ENCODE measurements at regions not wholly inside any gene's neighbourhood (a gene's known extent, or its start where the extent isn't known, plus 50 kb on each side); places are given as distances from the start of the nearest gene placed in this dataset.

GRCh38 chr3:146827836-146828235 lies 222.7 kb upstream of the PLSCR5 start:
- no peak for DNase-seq

DNA sequence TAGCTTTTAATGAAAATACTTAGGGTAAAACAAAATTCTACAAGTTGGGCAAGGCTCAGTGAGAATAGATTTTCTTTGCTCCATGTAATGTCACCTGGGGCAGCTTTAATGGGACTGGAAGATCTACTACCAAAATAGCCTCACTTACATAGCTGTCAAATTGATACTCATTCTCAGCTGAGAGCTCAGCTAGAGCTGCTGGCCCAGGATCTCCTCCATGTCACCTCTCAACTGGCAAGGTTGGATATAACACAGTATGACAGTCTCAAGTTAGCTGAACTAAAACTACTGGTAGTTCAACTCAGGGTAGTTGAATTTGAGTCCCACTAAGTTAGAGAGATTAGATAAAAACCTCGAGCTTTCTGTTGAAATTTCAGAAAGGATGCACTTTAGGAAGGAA lies 218.5 kb upstream of the PLSCR5 start:
- no peak for DNase-seq

DNA sequence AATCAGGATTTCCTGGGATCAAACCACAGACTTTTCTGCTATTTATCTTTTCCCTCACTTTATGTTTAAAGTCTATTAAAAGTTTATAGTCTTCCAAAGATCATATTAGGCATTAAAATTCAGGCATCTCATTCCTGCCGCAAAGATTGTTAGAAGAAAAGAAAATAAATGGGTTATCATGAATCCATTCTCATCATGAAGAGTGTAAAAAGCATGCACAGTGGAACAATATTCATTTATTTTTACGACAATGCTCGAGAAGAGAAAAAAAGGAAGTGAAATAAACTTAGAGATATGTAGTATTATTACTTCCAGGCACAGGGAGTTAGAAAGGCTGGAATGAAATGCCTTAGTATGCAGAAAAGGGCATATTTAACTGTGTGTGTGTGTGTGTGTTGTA lies 213.7 kb upstream of the PLSCR5 start:
- no peak for DNase-seq

DNA sequence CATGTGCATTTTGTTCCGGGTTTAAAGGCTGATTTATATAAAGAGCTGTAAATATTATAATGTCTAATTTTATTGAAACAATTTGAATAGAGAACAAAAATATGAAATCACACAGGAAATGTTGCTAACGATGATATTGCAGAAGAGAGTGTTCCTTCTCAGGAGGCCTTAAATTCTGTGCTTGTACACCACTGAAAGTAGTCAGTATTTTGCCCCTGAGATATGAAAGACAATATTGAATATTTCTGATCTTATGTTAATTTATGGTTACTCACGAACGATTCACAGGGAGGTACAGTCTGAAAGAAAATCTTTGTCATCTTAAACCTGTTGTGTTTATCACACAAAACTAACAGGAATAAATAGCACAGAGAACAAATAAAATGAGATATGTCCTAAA lies 213.2 kb upstream of the PLSCR5 start:
- no peak for DNase-seq

GRCh38 chr3:146817704-146818103 lies 212.6 kb upstream of the PLSCR5 start:
- no peak for DNase-seq

DNA sequence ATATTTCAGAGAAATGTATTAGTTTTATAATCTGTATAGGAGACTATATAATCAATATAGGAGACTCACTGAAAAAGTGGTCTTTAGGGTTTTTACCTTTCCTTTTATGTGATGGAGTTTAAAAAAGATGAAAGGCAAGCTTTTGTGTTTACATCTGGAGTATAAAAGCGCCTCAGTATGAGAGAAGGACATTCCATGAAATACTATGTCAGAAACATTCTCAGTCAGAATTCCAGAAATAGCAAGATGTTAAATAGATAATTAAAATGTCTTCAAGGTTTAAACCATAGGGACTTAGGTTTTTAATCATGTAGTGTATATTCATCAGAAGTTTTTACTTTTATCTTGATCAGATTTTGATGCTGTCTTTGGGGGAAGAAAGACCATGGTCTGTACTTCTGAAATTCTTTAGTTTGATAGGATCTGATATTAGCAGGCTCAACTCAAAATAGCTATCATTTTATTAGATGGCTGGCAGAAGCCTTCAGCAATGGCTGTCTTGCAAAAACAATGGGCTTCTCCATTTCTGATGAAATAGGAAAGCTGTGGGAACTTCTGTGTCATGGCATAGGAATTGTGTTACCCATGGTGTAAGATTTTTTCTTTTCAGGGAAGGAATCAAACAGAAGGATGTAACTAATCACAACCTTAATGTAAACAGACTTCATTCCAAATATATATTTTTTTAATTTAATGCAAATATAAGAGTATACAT lies 209.6 kb upstream of the PLSCR5 start:
- no peak for DNase-seq

DNA sequence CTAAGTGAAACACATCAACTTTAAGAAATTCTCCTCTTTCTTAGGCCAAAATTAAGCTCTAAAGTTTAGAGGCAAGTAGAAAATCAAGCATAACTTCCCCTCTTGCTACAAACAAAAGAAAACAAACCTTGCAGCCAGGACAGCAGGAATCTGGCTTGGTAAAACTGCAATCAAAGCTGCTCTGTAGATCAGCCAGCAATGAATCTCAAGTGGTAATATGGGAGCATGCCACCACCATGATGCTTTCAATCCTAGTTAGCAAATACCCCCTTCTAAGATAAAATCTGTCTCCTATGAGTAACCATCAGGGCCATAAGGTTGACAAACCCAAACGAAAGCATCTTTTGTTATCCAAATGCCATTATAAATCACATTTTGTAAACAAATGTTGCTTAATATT lies 208.3 kb upstream of the PLSCR5 start:
- no peak for DNase-seq

- DNase-seq, result peak; percentile 74
Observed at GRCh38 chr3:146803745-146804144, 198.6 kb upstream of the PLSCR5 start.

GRCh38 chr3:146801492-146801891 lies 196.3 kb upstream of the PLSCR5 start:
- DNase-seq, result no peak

- no peak for DNase-seq
Observed at GRCh38 chr3:146800484-146800883, 195.3 kb upstream of the PLSCR5 start.

GRCh38 chr3:146796078-146796477 lies 190.9 kb upstream of the PLSCR5 start:
- no peak for DNase-seq

DNA sequence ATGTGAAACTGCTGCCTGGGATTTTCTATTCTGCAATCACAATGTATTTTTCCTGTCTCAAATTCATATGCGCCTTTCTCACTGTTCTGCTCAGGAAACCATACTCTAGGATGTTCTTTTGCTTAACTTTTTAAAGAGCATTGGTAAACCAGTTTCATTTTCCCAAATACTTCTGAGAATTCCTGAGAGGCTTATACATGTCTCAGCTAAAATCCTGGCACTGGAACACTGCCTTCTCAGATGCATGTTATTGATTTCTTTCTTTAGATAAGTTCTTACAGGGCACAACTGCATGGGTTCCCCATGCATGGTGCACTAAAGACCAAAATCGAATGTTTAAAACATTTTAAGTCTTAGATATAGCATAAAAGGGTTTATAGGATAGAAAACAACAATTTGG lies 178.3 kb upstream of the PLSCR5 start:
- no peak for DNase-seq

- no peak for DNase-seq
Observed at GRCh38 chr3:146781606-146782005, 176.5 kb upstream of the PLSCR5 start.

DNA sequence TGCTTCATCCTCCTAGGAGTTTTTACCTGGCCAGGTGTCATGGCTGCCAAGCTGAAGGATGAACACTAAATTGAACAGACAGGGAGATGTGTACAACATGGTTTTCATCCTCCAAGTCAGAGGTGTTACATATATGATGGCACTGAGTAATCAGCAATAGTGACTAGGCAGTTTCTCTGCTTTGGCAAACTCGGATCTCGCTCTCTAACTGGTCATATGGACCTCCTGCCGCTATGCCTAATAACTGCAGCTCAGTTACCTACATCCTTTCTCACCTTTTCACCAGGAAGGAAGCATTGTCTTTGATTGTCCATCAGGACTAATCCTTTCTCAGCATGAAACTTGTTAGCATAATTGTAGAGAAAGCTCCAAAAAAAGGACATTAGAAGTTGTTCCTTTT lies 175.9 kb upstream of the PLSCR5 start:
- no peak for DNase-seq

DNA sequence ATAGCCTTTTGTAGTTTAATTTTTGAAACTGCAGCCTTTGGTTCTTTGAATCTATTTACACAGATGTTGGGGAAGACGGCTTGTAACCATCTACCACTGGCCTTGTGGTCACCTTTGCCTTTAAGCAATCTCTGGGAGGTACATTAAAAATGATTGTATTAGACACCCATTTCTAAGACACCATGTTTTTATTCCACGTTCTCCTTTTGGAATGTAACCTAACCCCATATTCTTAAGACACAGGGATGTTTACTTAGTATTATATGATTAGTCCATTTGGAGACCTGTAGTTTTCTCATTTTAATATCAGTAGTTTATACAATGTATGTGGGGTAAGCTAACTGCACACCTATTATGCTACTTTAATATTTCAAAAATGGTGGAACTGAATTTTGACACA lies 175.1 kb upstream of the PLSCR5 start:
- no peak for DNase-seq

GRCh38 chr3:146777941-146778340 lies 172.8 kb upstream of the PLSCR5 start:
- DNase-seq, result no peak

GRCh38 chr3:146772211-146772743 lies 167.1 kb upstream of the PLSCR5 start:
- DNase-seq, result no peak

- DNase-seq, result no peak
Observed at GRCh38 chr3:146770881-146771280, 165.7 kb upstream of the PLSCR5 start.

GRCh38 chr3:146770301-146770700 lies 165.2 kb upstream of the PLSCR5 start:
- DNase-seq, result no peak

DNA sequence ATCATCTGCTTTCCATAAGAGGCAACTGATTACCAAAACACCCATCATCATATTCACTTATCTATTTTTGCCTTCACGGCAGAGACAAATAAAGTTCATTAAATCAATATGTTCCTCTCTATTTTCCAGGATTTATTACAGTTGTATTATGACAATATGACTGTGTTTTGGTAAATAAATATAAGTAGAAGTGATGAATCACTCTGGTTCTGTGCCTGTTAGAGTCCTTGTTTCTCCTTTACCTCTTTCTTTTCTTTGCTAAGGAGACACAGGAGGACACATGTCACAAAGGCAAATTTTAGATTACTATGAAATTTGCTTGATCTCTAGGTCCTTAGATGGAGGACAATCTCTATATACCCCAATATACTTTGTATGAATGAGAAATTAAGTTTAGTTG lies 152.6 kb upstream of the PLSCR5 start:
- no peak for DNase-seq

DNA sequence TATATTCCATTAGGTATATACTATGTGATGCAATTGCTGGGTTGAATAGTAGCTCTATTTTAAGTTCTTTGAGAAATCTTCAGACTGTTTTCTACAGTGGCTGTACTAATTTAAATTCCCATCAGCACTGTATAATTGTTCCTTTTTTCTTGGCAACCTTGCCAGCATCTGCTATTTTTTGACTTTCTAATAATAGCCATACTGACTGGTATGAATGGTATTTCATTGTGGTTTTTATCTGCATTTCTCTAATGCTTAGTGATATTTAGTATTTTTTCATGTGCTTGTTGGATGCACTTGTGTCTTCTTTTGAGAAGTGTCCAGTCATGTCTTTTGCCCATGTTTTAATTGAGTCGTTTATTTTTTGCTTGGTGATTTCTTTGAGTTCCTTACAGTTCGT lies 145.1 kb upstream of the PLSCR5 start:
- no peak for DNase-seq

GRCh38 chr3:146747928-146748327 lies 142.8 kb upstream of the PLSCR5 start:
- DNase-seq, result no peak

- no peak for DNase-seq
Observed at GRCh38 chr3:146747051-146747450, 141.9 kb upstream of the PLSCR5 start.

DNA sequence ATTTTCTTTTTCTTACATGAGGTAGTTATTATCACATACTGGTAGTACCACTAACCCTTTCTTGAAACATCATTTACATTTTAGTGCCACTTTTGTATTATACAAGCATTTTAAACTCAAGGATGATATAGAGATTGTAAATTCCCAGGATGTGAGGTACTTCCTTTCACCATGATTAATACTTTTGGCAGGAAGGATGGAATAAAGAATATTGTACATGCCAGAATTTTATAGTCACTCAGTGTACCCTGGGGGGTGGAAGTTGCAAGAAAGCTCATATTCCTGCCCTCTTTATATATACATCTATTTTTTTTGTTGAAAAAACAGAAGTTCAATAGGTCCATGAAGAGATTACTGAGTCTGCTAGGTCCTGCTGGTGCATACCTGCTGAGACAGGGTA lies 141.0 kb upstream of the PLSCR5 start:
- DNase-seq, result no peak

GRCh38 chr3:146739203-146739671 lies 134.1 kb upstream of the PLSCR5 start:
- DNase-seq, result no peak

Measured in islet precursor cell (in vitro differentiated cells).